Fibroblast of pulmonary artery (primary cell): ENCODE measurements at regions not wholly inside any gene's neighbourhood (a gene's known extent, or its start where the extent isn't known, plus 50 kb on each side); places are given as distances from the start of the nearest gene placed in this dataset.

Source experiments
- DNase-seq: peaks from one replicate; pipeline ENCODE4 v3.0.0-alpha.2; 2010; ENCODE audit warnings: low read depth
- H3K4me3 ChIP-seq: replicated peaks from 2 replicates; pipeline ENCODE4 v1.5.1; 2011; ENCODE audit warnings: low read depth, mild to moderate bottlenecking, control low read depth, low read length, moderate library complexity
- CTCF ChIP-seq: IDR thresholded peaks from 2 replicates; pipeline ENCODE4 v1.5.1; 2011; ENCODE audit warnings: mild to moderate bottlenecking, control low read depth, low read length, inconsistent platforms; ENCODE audit errors: missing control alignments

GRCh38 chr10:71035511-71036296, 147.3 kb upstream of the PCBD1 start:
- TF ChIP-seq CTCF: no peak
- no peak overlapping the region for H3K4me3 ChIP-seq

DNA sequence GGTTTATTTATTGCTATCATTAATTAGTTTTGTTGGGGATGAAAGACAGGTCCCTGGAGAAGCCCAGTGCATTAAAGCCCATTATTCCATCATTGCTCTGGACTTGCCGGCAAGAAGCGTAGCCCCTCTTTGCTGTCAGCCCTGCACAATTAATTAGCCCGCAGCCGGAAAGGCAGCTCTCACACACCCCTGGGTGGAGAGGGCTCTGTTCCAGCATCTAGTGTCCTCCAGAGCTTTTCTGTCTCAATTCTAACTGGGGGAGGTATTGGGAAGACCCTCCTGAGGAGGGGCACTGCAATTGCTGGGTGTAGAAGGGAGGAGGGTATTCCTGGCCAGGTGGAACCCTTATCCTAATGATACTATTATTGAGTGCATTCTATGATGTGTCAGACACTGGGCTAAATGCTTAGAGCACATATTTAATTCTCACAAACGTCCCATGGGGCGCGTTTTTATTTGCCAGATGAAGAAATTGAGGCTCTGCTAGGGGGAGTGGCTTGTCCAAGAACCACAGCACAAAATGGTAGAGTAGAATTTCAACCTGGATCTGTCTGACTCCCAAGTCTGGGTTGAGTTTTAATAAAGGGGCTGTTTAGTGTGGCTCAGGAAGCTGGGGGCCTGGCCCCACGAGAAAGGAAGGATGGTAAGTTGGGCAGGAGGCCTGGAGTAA, 148.1 kb upstream of the PCBD1 start:
- no peak for TF ChIP-seq CTCF

More at GRCh38 chr10:71035511-71036296, 147.3 kb upstream of the PCBD1 start:
- no peak for DNase-seq

DNA sequence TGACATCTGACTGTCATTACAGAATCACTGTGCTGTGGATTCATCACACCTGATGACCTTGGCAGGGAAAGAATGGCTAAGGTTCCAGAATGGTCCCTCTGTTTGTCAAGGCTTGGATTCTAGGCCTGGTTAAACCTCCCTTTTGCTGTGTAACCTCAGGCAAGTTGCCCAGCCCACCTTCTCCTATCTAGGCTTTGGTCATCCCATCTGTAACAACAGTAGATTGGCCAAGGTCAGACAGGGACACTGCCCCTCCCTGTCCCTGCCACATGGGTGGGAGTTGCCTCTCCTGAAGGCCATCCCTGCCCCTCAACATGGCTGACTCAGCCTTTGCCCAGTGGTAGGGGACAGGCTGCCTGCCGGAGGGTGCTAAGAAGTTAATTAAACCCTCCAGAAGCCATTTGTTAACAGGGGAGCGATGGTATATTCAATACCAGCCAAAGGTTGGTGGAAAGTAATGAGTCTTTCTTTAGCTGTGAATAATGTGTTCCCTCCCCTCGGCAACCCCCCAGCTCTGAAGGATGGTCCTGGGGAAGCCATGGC, 149.8 kb upstream of the PCBD1 start:
- H3K4me3 ChIP-seq: no peak overlapping the region
- no peak for TF ChIP-seq CTCF
- no peak for DNase-seq

More for the DNA sequence above, 148.1 kb upstream of the PCBD1 start:
- H3K4me3 ChIP-seq: no peak overlapping the region
- DNase-seq: no peak

- no peak for DNase-seq
- no peak overlapping the region for H3K4me3 ChIP-seq
- no peak for TF ChIP-seq CTCF
Observed at GRCh38 chr10:71038921-71039320, 150.6 kb upstream of the PCBD1 start.

DNA sequence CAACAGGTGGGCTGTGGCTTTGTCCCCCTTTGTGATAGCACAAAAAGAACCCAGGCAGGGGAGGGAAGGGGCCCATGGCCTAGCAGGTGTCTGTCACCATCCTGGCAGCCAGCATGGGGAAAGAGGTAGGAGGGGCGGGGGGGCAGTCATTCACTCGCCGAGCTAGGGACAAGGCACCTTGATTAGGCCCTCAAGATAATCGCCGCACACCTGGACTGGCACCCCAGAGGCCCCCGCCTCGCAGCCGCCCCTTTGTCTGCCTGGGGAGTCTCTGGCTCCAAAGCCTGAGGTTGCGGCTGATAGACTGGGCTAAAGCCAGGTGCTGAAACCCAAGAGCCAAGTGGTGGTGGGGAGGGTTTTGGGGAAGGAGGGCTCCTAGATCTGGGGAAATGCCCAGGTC, 151.2 kb upstream of the PCBD1 start:
- no peak for DNase-seq
- H3K4me3 ChIP-seq: no peak overlapping the region
- TF ChIP-seq CTCF: no peak

- H3K4me3 ChIP-seq: no peak overlapping the region
- DNase-seq: no peak
- TF ChIP-seq CTCF: no peak
Observed at GRCh38 chr10:71040343-71040742, 152.0 kb upstream of the PCBD1 start.
